ENCODE measurements at regions not wholly inside any gene's neighbourhood (a gene's known extent, or its start where the extent isn't known, plus 50 kb on each side); places are given as distances from the start of the nearest gene placed in this dataset.

DNA sequence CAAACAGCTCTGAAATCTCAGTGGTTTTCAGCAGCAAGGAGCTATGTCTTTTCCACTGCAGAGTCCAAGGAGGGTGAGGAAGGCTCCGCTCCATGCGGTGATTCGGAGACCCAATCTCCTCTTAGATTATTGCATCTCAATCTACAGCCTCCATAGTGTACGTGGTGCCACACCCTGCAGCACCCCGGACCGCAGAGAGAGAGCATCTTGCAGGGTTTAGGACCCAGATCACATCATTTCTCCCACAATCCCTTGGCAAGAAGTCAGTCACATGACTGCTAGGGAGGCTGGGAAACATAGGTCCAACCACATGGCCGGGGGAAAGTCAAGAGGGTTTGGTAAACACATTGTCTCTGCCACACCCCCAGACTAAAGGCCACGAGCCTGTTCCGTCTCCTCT is 209.4 kb upstream of the TMEM132C start:
- Histone ChIP-seq H3K36me3 (no peaks in the 10 kb centered on the region), H3K4me3 (no peak overlapping the region), H3K27ac (no peak overlapping the region), H3K27me3 (peaks cover 0 to 17% (median 0%) of the 10 kb centered on the region in 9 donors), H3K9me3 (no peaks in the 10 kb centered on the region), H3K4me1 (no peaks in the 10 kb centered on the region)
- ATAC-seq (no peak), DNase-seq (no peak)
- intact Hi-C loops (cut with DNase I): no loop called here
- no peak for TF ChIP-seq POLR2A (IDR thresholded peaks at IDR 0.05)
- TF ChIP-seq CTCF (IDR thresholded peaks at IDR 0.05): no peak
- 89 to 91% (median 90%) methylated on average over 9 of the region's 9 CpGs for WGBS, 4 donors

GRCh38 chr12:128059621-128060370 is 207.2 kb upstream of the TMEM132C start:
- Histone ChIP-seq H3K4me1 (no peaks in the 10 kb centered on the region), H3K9me3 (no peaks in the 10 kb centered on the region), H3K27ac (no peak overlapping the region), H3K27me3 (peaks cover 0 to 19% (median 0%) of the 10 kb centered on the region in 9 donors), H3K36me3 (no peaks in the 10 kb centered on the region), H3K4me3 (no peak overlapping the region)
- TF ChIP-seq POLR2A (IDR thresholded peaks at IDR 0.05) (no peak), CTCF (IDR thresholded peaks at IDR 0.05) (no peak)
- WGBS, 4 donors: 63 to 71% (median 65%) methylated on average over 18 of the region's 18 CpGs
- intact Hi-C loops (cut with DNase I): no loop called here
- ATAC-seq: no peak
- DNase-seq: no peak

DNA sequence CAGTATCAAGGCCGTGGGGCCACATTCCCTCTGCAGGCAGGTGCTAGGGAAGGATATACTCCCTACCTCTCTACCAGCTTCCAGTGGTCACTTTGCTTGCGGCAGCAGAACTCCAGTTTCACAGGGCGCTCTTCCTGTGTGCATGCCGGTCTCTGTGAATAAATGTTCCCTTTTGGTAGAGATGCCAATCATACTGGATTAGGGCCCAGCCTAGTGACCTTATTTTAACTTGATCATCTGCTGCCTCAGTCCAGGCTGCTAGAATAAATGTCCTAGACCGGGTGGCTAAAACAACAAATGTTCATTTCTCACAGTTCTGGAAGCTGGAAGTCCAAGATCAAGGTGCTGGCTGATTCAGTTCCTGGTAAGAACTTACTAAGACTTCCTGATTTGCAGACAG is 198.8 kb upstream of the TMEM132C start:
- Histone ChIP-seq H3K4me1 (no peaks in the 10 kb centered on the region), H3K27me3 (peaks cover 0 to 9% (median 0%) of the 10 kb centered on the region in 9 donors), H3K27ac (no peak overlapping the region), H3K4me3 (no peak overlapping the region), H3K9me3 (no peaks in the 10 kb centered on the region), H3K36me3 (no peaks in the 10 kb centered on the region)
- WGBS, 4 donors: 69 to 81% (median 75%) methylated on average over 5 of the region's 5 CpGs
- DNase-seq (no peak), ATAC-seq (no peak)
- TF ChIP-seq POLR2A (IDR thresholded peaks at IDR 0.05) (no peak), CTCF (IDR thresholded peaks at IDR 0.05) (no peak)
- intact Hi-C loops (cut with DNase I): no loop called here

DNA sequence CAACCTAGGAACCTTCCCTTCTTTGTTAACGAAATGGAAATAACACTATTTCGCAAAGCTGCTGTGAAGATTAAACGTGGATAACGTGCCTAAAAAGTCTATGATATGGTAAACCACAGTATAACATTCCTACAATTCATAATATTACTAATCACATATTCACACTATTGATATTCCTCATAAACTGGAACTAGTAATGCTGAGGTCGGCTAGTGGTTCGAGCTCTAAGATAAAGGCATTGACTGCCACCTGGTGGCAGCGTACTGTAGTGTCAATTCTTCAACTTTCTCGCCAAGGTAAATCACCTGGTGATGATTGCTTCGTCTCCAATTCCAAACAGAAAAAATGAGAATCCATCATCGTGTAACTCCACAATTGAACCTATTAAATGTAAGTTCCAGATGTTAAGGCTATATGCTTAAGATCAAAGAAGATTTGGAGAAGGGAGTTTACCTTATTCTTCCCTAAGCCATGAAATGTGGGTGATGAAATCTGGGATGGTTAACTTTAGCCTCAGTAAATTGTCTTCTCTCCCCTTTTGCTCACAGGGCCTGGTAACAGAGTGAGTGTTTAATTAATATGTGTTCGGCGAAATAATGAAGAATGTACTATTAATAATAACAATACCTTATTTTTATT is 197.5 kb upstream of the TMEM132C start:
- 25 to 32% (median 26%) methylated on average over 12 of the region's 12 CpGs for WGBS, 4 donors
- DNase-seq (no peak), ATAC-seq (no peak)
- H3K27me3 ChIP-seq: no peaks in the 10 kb centered on the region
- no peaks in the 10 kb centered on the region for H3K9me3 ChIP-seq
- H3K4me3 ChIP-seq: no peak overlapping the region
- intact Hi-C loops (cut with DNase I): no loop called here
- no peak for TF ChIP-seq POLR2A (IDR thresholded peaks at IDR 0.05)
- TF ChIP-seq CTCF (IDR thresholded peaks at IDR 0.05): peak; percentile 36 to 67 (median 56)
- H3K4me1 ChIP-seq: no peaks in the 10 kb centered on the region
- H3K36me3 ChIP-seq: no peaks in the 10 kb centered on the region
- H3K27ac ChIP-seq: no peak overlapping the region

All from heart left ventricle (tissue), 16 donors.